Ishikawa (cell line): ENCODE measurements at regions not wholly inside any gene's neighbourhood (a gene's known extent, or its start where the extent isn't known, plus 50 kb on each side); places are given as distances from the start of the nearest gene placed in this dataset.

ENCODE experiments used
- CEBPB ChIP-seq: IDR thresholded peaks from 2 replicates; pipeline ENCODE4 v1.6.1; 2012
- CREB1 ChIP-seq: IDR thresholded peaks from 2 replicates; pipeline ENCODE4 v1.6.1; 2012; ENCODE audit warnings: low read depth
- EGR1 ChIP-seq: IDR thresholded peaks from 2 replicates; pipeline ENCODE4 v1.6.1; 2012
- EP300 ChIP-seq: IDR thresholded peaks from 2 replicates; pipeline ENCODE4 v1.6.1; 2012; ENCODE audit warnings: borderline replicate concordance
- FOXM1 ChIP-seq: IDR thresholded peaks from 2 replicates; pipeline ENCODE4 v1.6.1; 2012; ENCODE audit warnings: low read depth, borderline replicate concordance
- MAX ChIP-seq: IDR thresholded peaks from 2 replicates; pipeline ENCODE4 v1.6.1; 2012
- NFIC ChIP-seq: IDR thresholded peaks from 2 replicates; pipeline ENCODE4 v1.6.1; 2012
- RAD21 ChIP-seq: IDR thresholded peaks from 2 replicates; pipeline ENCODE4 v1.6.1; 2012; ENCODE audit warnings: low read depth
- REST ChIP-seq: IDR thresholded peaks from 2 replicates; pipeline ENCODE4 v1.6.1; 2012; ENCODE audit warnings: low read depth, mild to moderate bottlenecking
- TAF1 ChIP-seq: IDR thresholded peaks from 2 replicates; pipeline ENCODE4 v1.6.1; 2012; ENCODE audit warnings: low read depth, mild to moderate bottlenecking
- TCF12 ChIP-seq: IDR thresholded peaks from 2 replicates; pipeline ENCODE4 v1.6.1; 2012; ENCODE audit warnings: low read depth
- TEAD4 ChIP-seq: IDR thresholded peaks from 2 replicates; pipeline ENCODE4 v1.6.1; 2012
- USF1 ChIP-seq: IDR thresholded peaks from 2 replicates; pipeline ENCODE4 v1.6.1; 2012
- YY1 ChIP-seq: IDR thresholded peaks from 2 replicates; pipeline ENCODE4 v1.6.1; 2012; ENCODE audit warnings: low read depth
- ZBTB7A ChIP-seq: IDR thresholded peaks from 2 replicates; pipeline ENCODE4 v1.6.1; 2012; ENCODE audit warnings: low read depth

GRCh38 chr20:60262967-60263603, 304.9 kb downstream of the CDH26 start:
- TF ChIP-seq RAD21 (peak; percentile 33), YY1 (no peak)

GRCh38 chr20:60263725-60264709, 305.8 kb downstream of the CDH26 start:
- no peak for TF ChIP-seq CEBPB
- TF ChIP-seq FOXM1, result no peak
- TF ChIP-seq CREB1, result no peak
- TF ChIP-seq YY1, result no peak
- no peak for TF ChIP-seq RAD21
- TF ChIP-seq USF1, result no peak
- TF ChIP-seq NFIC, result no peak
- no peak for TF ChIP-seq TEAD4
- no peak for TF ChIP-seq ZBTB7A
- no peak for TF ChIP-seq TCF12
- no peak for TF ChIP-seq TAF1
- no peak for TF ChIP-seq REST
- no peak for TF ChIP-seq MAX
- TF ChIP-seq EGR1, result no peak
- no peak for TF ChIP-seq EP300

GRCh38 chr20:60266177-60266823, 308.1 kb downstream of the CDH26 start:
- TF ChIP-seq TEAD4, result no peak
- no peak for TF ChIP-seq CREB1
- no peak for TF ChIP-seq EGR1
- no peak for TF ChIP-seq FOXM1
- TF ChIP-seq YY1, result no peak
- TF ChIP-seq MAX, result no peak
- no peak for TF ChIP-seq TAF1
- TF ChIP-seq USF1, result no peak
- TF ChIP-seq REST, result no peak
- no peak for TF ChIP-seq TCF12
- no peak for TF ChIP-seq ZBTB7A
- TF ChIP-seq NFIC, result no peak
- TF ChIP-seq CEBPB, result no peak
- TF ChIP-seq EP300, result no peak
- no peak for TF ChIP-seq RAD21

GRCh38 chr20:60268491-60268890, 310.3 kb downstream of the CDH26 start:
- TF ChIP-seq TAF1, result no peak
- no peak for TF ChIP-seq EGR1
- peak; percentile 55; the same call in 1 of the 2 replicates for TF ChIP-seq USF1
- TF ChIP-seq ZBTB7A, result no peak
- TF ChIP-seq TEAD4, result no peak
- TF ChIP-seq RAD21, result no peak
- TF ChIP-seq MAX, result no peak
